ENCODE measurements at regions not wholly inside any gene's neighbourhood (a gene's known extent, or its start where the extent isn't known, plus 50 kb on each side); places are given as distances from the start of the nearest gene placed in this dataset.

DNA sequence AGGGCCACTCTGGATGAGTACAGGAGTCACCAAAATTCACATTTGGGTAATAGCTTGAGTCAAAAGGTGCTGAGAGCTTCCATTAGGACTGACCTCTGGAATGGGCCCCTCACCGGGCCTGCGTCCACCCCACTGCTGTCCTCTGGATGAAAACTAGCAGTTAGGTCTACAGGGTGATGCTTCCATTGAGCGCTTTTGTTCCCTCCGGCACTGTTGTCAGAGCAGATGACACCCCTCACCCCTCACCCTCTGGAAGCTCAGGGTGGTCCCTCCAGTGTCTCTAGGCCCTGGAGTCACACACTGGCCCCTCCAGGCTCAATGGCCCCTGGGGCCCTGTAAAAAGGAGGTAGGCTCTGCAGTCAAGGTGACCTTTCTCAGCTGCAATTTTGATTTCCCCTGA lies 187.8 kb upstream of the GPR12 start:
- no peak overlapping the region for H3K4me2 ChIP-seq (ENCODE audit: insufficient read depth, low read length)
- no peak for DNase-seq (ENCODE audit: insufficient read length, low spot score, missing footprints)
- H3K4me1 ChIP-seq (ENCODE audit: insufficient read depth, low read length), result no peaks in the 10 kb centered on the region
- H3K79me2 ChIP-seq (ENCODE audit: insufficient read depth, low read length), result no peaks in the 10 kb centered on the region
- H2AFZ ChIP-seq (ENCODE audit: low read length), result no peak overlapping the region
- no peaks in the 10 kb centered on the region for H3K36me3 ChIP-seq (ENCODE audit: insufficient read depth, low read length)
- TF ChIP-seq, protein P1, sequence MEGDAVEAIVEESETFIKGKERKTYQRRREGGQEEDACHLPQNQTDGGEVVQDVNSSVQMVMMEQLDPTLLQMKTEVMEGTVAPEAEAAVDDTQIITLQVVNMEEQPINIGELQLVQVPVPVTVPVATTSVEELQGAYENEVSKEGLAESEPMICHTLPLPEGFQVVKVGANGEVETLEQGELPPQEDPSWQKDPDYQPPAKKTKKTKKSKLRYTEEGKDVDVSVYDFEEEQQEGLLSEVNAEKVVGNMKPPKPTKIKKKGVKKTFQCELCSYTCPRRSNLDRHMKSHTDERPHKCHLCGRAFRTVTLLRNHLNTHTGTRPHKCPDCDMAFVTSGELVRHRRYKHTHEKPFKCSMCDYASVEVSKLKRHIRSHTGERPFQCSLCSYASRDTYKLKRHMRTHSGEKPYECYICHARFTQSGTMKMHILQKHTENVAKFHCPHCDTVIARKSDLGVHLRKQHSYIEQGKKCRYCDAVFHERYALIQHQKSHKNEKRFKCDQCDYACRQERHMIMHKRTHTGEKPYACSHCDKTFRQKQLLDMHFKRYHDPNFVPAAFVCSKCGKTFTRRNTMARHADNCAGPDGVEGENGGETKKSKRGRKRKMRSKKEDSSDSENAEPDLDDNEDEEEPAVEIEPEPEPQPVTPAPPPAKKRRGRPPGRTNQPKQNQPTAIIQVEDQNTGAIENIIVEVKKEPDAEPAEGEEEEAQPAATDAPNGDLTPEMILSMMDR (IDR thresholded peaks at IDR 0.05; ENCODE audit: extremely low read depth, low read depth, low read length), result no peak
- peaks cover 16% of the 10 kb centered on the region for H3K27me3 ChIP-seq (ENCODE audit: insufficient read depth, low read length)
- no peaks in the 10 kb centered on the region for H4K20me1 ChIP-seq (ENCODE audit: insufficient read depth, low read length)
- no peak overlapping the region for H3K27ac ChIP-seq (ENCODE audit: low read depth, low read length)
- H3K9me3 ChIP-seq (ENCODE audit: low read depth, low read length), result no peaks in the 10 kb centered on the region
- H3K4me3 ChIP-seq (ENCODE audit: insufficient read depth, low read length), result no peak overlapping the region

DNA sequence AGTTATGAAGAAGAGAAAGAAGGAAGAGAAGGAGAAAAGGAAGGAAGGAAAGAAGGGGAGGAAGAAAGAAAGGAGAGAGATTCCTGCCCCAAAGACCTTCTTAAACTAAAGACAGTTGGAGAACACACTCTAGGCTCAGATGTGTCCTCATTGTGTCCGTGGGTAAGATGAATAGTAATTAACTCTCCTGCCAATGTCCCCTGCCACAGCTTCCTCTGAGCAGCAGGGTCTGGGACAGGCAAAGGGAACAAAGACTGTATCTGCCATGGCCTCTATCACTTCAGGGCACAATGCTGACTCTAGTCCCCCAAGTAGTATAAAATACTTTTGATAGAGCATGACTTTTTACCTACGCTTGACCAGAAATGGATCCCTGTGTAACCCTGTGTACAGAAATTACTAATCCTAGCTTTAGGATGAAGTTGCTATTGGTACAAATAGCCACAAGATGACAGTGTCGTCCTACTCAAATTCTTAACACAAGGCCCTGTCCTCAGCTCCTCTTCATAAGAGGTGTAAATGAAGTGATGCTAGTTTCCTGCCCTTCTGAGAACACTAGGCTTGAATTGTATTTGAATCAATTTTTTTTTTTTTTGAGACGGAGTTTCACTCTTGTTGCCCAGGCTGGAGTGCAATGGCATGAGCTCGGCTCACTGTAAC lies 186.2 kb upstream of the GPR12 start:
- TF ChIP-seq, protein P1 (IDR thresholded peaks at IDR 0.05; ENCODE audit: extremely low read depth, low read depth, low read length), result peak; percentile 90
- peak; percentile 87 for DNase-seq (ENCODE audit: insufficient read length, low spot score, missing footprints)

GRCh38 chr13:26943748-26944147 lies 183.2 kb upstream of the GPR12 start:
- peaks cover 15% of the 10 kb centered on the region for H3K27me3 ChIP-seq (ENCODE audit: insufficient read depth, low read length)
- TF ChIP-seq, protein P1 (IDR thresholded peaks at IDR 0.05; ENCODE audit: extremely low read depth, low read depth, low read length), result no peak
- H3K9me3 ChIP-seq (ENCODE audit: low read depth, low read length), result no peaks in the 10 kb centered on the region
- no peak overlapping the region for H2AFZ ChIP-seq (ENCODE audit: low read length)
- DNase-seq (ENCODE audit: insufficient read length, low spot score, missing footprints), result no peak
- no peaks in the 10 kb centered on the region for H3K36me3 ChIP-seq (ENCODE audit: insufficient read depth, low read length)
- H3K4me3 ChIP-seq (ENCODE audit: insufficient read depth, low read length), result no peak overlapping the region
- no peak overlapping the region for H3K4me2 ChIP-seq (ENCODE audit: insufficient read depth, low read length)
- no peaks in the 10 kb centered on the region for H4K20me1 ChIP-seq (ENCODE audit: insufficient read depth, low read length)
- H3K27ac ChIP-seq (ENCODE audit: low read depth, low read length), result no peak overlapping the region
- H3K79me2 ChIP-seq (ENCODE audit: insufficient read depth, low read length), result no peaks in the 10 kb centered on the region
- peaks cover 16% of the 10 kb centered on the region for H3K4me1 ChIP-seq (ENCODE audit: insufficient read depth, low read length)

More for the DNA sequence above, 186.2 kb upstream of the GPR12 start:
- H3K36me3 ChIP-seq (ENCODE audit: insufficient read depth, low read length), result no peaks in the 10 kb centered on the region
- no peaks in the 10 kb centered on the region for H3K9me3 ChIP-seq (ENCODE audit: low read depth, low read length)
- H3K27me3 ChIP-seq (ENCODE audit: insufficient read depth, low read length), result peaks cover 16% of the 10 kb centered on the region
- no peak overlapping the region for H3K4me3 ChIP-seq (ENCODE audit: insufficient read depth, low read length)
- no peaks in the 10 kb centered on the region for H4K20me1 ChIP-seq (ENCODE audit: insufficient read depth, low read length)
- H3K4me2 ChIP-seq (ENCODE audit: insufficient read depth, low read length), result no peak overlapping the region
- no peak overlapping the region for H2AFZ ChIP-seq (ENCODE audit: low read length)
- H3K27ac ChIP-seq (ENCODE audit: low read depth, low read length), result no peak overlapping the region
- H3K79me2 ChIP-seq (ENCODE audit: insufficient read depth, low read length), result no peaks in the 10 kb centered on the region
- peaks cover 6% of the 10 kb centered on the region for H3K4me1 ChIP-seq (ENCODE audit: insufficient read depth, low read length)

DNA sequence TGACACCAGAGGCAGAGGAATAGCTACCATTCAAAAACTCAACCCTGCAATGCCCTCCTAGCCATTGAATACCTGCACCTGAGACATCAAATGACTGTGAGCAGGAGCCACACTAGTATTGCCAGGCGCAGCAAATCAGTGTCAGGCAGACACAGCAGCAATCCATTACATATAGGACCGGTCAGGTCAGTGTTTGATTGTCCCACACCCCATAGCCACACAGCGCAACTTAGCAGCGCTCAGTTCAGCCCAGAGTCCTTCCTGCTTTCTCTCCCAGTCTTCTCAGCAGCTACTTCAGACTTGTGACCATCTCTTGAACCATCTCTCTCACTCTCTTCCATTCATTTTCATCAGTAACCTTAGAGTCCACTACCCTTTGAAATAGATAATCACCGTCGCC lies 181.6 kb upstream of the GPR12 start:
- no peak for DNase-seq (ENCODE audit: insufficient read length, low spot score, missing footprints)
- H3K4me1 ChIP-seq (ENCODE audit: insufficient read depth, low read length), result peaks cover 16% of the 10 kb centered on the region

More for the DNA sequence above, 181.6 kb upstream of the GPR12 start:
- H3K9me3 ChIP-seq (ENCODE audit: low read depth, low read length), result no peaks in the 10 kb centered on the region
- TF ChIP-seq, protein P1 (IDR thresholded peaks at IDR 0.05; ENCODE audit: extremely low read depth, low read depth, low read length), result no peak
- H3K27me3 ChIP-seq (ENCODE audit: insufficient read depth, low read length), result peaks cover 17% of the 10 kb centered on the region
- no peaks in the 10 kb centered on the region for H4K20me1 ChIP-seq (ENCODE audit: insufficient read depth, low read length)
- H3K27ac ChIP-seq (ENCODE audit: low read depth, low read length), result no peak overlapping the region
- H3K36me3 ChIP-seq (ENCODE audit: insufficient read depth, low read length), result no peaks in the 10 kb centered on the region
- no peak overlapping the region for H2AFZ ChIP-seq (ENCODE audit: low read length)
- H3K4me2 ChIP-seq (ENCODE audit: insufficient read depth, low read length), result no peak overlapping the region
- no peak overlapping the region for H3K4me3 ChIP-seq (ENCODE audit: insufficient read depth, low read length)
- no peaks in the 10 kb centered on the region for H3K79me2 ChIP-seq (ENCODE audit: insufficient read depth, low read length)

Data from osteoblast (primary cell).